ENCODE measurements at regions not wholly inside any gene's neighbourhood (a gene's known extent, or its start where the extent isn't known, plus 50 kb on each side); places are given as distances from the start of the nearest gene placed in this dataset.
"Not testable (repeated sequence)": the region's sequence is repeated elsewhere in the genome, so short reads cannot be mapped to it uniquely, and the experiment has no call there.

GRCh38 chrX:150229030-150229429, 134.1 kb upstream of the MAMLD1 start:
- no peaks in the 10 kb centered on the region for H3K4me1 ChIP-seq
- no peak overlapping the region for H3K27ac ChIP-seq
- H3K4me3 ChIP-seq: no peak overlapping the region
- no peaks in the 10 kb centered on the region for H3K27me3 ChIP-seq
- DNase-seq (no peak), ATAC-seq (no peak)
- intact Hi-C loops (cut with DNase I): no loop called here
- TF ChIP-seq POLR2A (IDR thresholded peaks at IDR 0.05): no peak
- TF ChIP-seq, protein P1, sequence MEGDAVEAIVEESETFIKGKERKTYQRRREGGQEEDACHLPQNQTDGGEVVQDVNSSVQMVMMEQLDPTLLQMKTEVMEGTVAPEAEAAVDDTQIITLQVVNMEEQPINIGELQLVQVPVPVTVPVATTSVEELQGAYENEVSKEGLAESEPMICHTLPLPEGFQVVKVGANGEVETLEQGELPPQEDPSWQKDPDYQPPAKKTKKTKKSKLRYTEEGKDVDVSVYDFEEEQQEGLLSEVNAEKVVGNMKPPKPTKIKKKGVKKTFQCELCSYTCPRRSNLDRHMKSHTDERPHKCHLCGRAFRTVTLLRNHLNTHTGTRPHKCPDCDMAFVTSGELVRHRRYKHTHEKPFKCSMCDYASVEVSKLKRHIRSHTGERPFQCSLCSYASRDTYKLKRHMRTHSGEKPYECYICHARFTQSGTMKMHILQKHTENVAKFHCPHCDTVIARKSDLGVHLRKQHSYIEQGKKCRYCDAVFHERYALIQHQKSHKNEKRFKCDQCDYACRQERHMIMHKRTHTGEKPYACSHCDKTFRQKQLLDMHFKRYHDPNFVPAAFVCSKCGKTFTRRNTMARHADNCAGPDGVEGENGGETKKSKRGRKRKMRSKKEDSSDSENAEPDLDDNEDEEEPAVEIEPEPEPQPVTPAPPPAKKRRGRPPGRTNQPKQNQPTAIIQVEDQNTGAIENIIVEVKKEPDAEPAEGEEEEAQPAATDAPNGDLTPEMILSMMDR (IDR thresholded peaks at IDR 0.05): no peak
- H3K9me3 ChIP-seq: no peaks in the 10 kb centered on the region
- 100% methylated on average over 1 of the region's 1 CpG; no CpG with 5 or more reads in 1 of the 2 donors for WGBS, 2 donors
- no peaks in the 10 kb centered on the region for H3K36me3 ChIP-seq (replicated peaks in 1 of 2; ENCODE audit: insufficient read depth in 1 of 2, low read depth in 2 of 2)

- intact Hi-C loops (cut with DNase I): no loop called here
- Histone ChIP-seq H3K9me3 (no peaks in the 10 kb centered on the region), H3K27me3 (no peaks in the 10 kb centered on the region), H3K36me3 (replicated peaks in 1 of 2; ENCODE audit: insufficient read depth in 1 of 2, low read depth in 2 of 2) (no peaks in the 10 kb centered on the region), H3K27ac (no peak overlapping the region), H3K4me3 (no peak overlapping the region), H3K4me1 (no peaks in the 10 kb centered on the region)
- DNase-seq: peak in 2 of 4 donors; percentile 44 to 51
- 67% methylated on average over 1 of the region's 1 CpG; no CpG with 5 or more reads in 1 of the 2 donors for WGBS, 2 donors
- ATAC-seq: no peak
- no peak for TF ChIP-seq POLR2A (IDR thresholded peaks at IDR 0.05)
- TF ChIP-seq, protein P1 (IDR thresholded peaks at IDR 0.05): no peak
Observed at GRCh38 chrX:150229481-150229880, 133.6 kb upstream of the MAMLD1 start.

DNA sequence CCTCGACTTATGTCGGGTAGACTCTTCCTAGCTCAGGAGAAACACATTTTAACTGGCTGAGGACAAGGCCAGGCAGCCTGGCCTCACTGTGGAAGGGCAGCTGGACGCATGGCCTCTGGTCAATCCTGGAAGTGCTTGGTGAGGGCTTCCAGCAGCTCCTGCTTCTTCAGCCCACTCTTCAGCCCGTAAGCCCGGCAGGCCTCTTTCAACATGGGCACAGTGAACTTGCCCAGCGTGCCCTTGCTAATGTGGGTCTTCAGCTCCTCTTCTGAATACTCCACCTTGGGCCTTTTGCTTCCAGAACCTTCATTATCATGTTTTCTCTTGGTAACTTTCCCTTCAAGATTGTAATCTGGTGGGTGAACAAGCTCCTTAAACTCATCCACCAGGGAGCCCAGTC, 132.2 kb upstream of the MAMLD1 start:
- H3K27me3 ChIP-seq; H3K9me3 ChIP-seq; H3K4me1 ChIP-seq; H3K4me3 ChIP-seq; H3K27ac ChIP-seq; H3K36me3 ChIP-seq (replicated peaks in 1 of 2; ENCODE audit: insufficient read depth in 1 of 2, low read depth in 2 of 2); DNase-seq; ATAC-seq; intact Hi-C loops (cut with DNase I): not testable (repeated sequence)
- WGBS, 2 donors: 96 to 100% methylated on average over 4 to 5 of the region's 6 CpGs

GRCh38 chrX:150231368-150231767, 131.7 kb upstream of the MAMLD1 start:
- DNase-seq; H3K27ac ChIP-seq; H3K36me3 ChIP-seq (replicated peaks in 1 of 2; ENCODE audit: insufficient read depth in 1 of 2, low read depth in 2 of 2); H3K27me3 ChIP-seq; ATAC-seq; intact Hi-C loops (cut with DNase I); H3K4me3 ChIP-seq; H3K4me1 ChIP-seq; H3K9me3 ChIP-seq: not testable (repeated sequence)
- WGBS, 2 donors: 86 to 92% methylated on average over 6 of the region's 6 CpGs

- intact Hi-C loops (cut with DNase I); DNase-seq; H3K9me3 ChIP-seq; ATAC-seq; H3K36me3 ChIP-seq (replicated peaks in 1 of 2; ENCODE audit: insufficient read depth in 1 of 2, low read depth in 2 of 2); H3K27me3 ChIP-seq; H3K27ac ChIP-seq; H3K4me1 ChIP-seq; H3K4me3 ChIP-seq: not testable (repeated sequence)
- 82 to 100% methylated on average over 2 to 5 of the region's 5 CpGs for WGBS, 2 donors
Observed at GRCh38 chrX:150232222-150232621, 130.9 kb upstream of the MAMLD1 start.

- ATAC-seq (no peak), DNase-seq (no peak)
- TF ChIP-seq, protein P1 (IDR thresholded peaks at IDR 0.05): no peak
- Histone ChIP-seq H3K27me3 (no peaks in the 10 kb centered on the region), H3K27ac (no peak overlapping the region), H3K36me3 (replicated peaks in 1 of 2; ENCODE audit: insufficient read depth in 1 of 2, low read depth in 2 of 2) (no peaks in the 10 kb centered on the region), H3K9me3 (no peaks in the 10 kb centered on the region), H3K4me1 (no peaks in the 10 kb centered on the region), H3K4me3 (no peak overlapping the region)
- WGBS, 2 donors: 28 to 67% methylated on average over 1 to 3 of the region's 3 CpGs
- intact Hi-C loops (cut with DNase I): no loop called here
Observed at GRCh38 chrX:150234126-150234525, 129.0 kb upstream of the MAMLD1 start.
